ENCODE measurements at regions not wholly inside any gene's neighbourhood (a gene's known extent, or its start where the extent isn't known, plus 50 kb on each side); places are given as distances from the start of the nearest gene placed in this dataset.

GRCh38 chr14:106840258-106840657, 1313.9 kb downstream of the TMEM121 start:
- intact Hi-C loops (cut with micrococcal nuclease), result no loop called here
- ATAC-seq (ENCODE audit: low read depth), result no peak

GRCh38 chr14:106840991-106841390, 1314.6 kb downstream of the TMEM121 start:
- ChIA-PET POLR2A (interaction anchor here (1.1 to 1.3 kb wide), 2 partner anchors 32 to 34 kb away, joined by 3 read pairs; no protein-coding TSS in a partner anchor), CTCF (interaction anchor here (0.8 to 10.1 kb wide), 10 partner anchors 8 to 178 kb away, joined by 4 to 339 read pairs (median 8); no protein-coding TSS in a partner anchor)
- no peaks in the 10 kb centered on the region for H4K20me1 ChIP-seq (ENCODE audit: control insufficient read depth, insufficient read depth, low read length, poor library complexity, severe bottlenecking)
- peaks cover 31% of the 10 kb centered on the region for H3K4me1 Mint-ChIP-seq
- H3K79me2 ChIP-seq (ENCODE audit: control insufficient read depth, insufficient read depth, low read length), result peaks cover 23% of the 10 kb centered on the region
- no peak overlapping the region for H3K4me3 ChIP-seq (ENCODE audit: control extremely low read depth in 1 of 5, extremely low read depth in 1 of 5, insufficient read depth in 1 of 5, low read depth in 2 of 5, low read length in 4 of 5)
- no peak overlapping the region for H2AFZ ChIP-seq (ENCODE audit: insufficient read depth, low read depth, low read length, poor library complexity, severe bottlenecking)
- DNase-seq, result peak; percentile 38
- intact Hi-C loops (cut with micrococcal nuclease), result no loop called here
- no peaks in the 10 kb centered on the region for H3K27me3 Mint-ChIP-seq
- H3K9me3 Mint-ChIP-seq (ENCODE audit: insufficient read depth), result no peaks in the 10 kb centered on the region
- 91% methylated on average over 3 of the region's 4 CpGs for WGBS (ENCODE audit: insufficient coverage)
- H3K36me3 ChIP-seq (replicated peaks in 1 of 2; ENCODE audit: control extremely low read depth in 1 of 2, control insufficient read depth in 1 of 2, extremely low read depth in 1 of 2, insufficient read depth in 2 of 2, low read length in 1 of 2), result no peaks in the 10 kb centered on the region
- no peak overlapping the region for H3K27ac Mint-ChIP-seq
- no peak overlapping the region for H3K4me2 ChIP-seq (replicated peaks; ENCODE audit: low read depth, low read length, poor library complexity, severe bottlenecking)
- H3K27ac ChIP-seq (ENCODE audit: low read length in 2 of 2), result no peak overlapping the region
- no peak for TF ChIP-seq CTCF (IDR thresholded peaks at IDR 0.05)
- no peak for TF ChIP-seq EZH2 (IDR thresholded peaks at IDR 0.05; ENCODE audit: borderline replicate concordance, insufficient read depth, low read depth, low read length, poor library complexity, severe bottlenecking)
- peaks cover 18 to 27% of the 10 kb centered on the region in 2 donors for H3K4me1 ChIP-seq (ENCODE audit: control insufficient read depth in 2 of 2, insufficient read depth in 2 of 2, low read length in 2 of 2)
- no peaks in the 10 kb centered on the region for H3K27me3 ChIP-seq (replicated peaks in 1 of 4; ENCODE audit: control extremely low read depth in 1 of 4, control insufficient read depth in 3 of 4, insufficient read depth in 4 of 4, low read length in 3 of 4)
- H3K9ac ChIP-seq (ENCODE audit: low read length), result no peak overlapping the region
- no peak overlapping the region for H3K4me3 Mint-ChIP-seq
- ATAC-seq (ENCODE audit: low read depth), result no peak
- H3K9me3 ChIP-seq (ENCODE audit: control extremely low read depth in 1 of 3, control insufficient read depth in 2 of 3, insufficient read depth in 1 of 3, low read length in 2 of 3), result no peaks in the 10 kb centered on the region

More at GRCh38 chr14:106840258-106840657, 1313.9 kb downstream of the TMEM121 start:
- peak; percentile 57 for DNase-seq
- Histone ChIP-seq H3K36me3 (replicated peaks in 1 of 2; ENCODE audit: control extremely low read depth in 1 of 2, control insufficient read depth in 1 of 2, extremely low read depth in 1 of 2, insufficient read depth in 2 of 2, low read length in 1 of 2) (no peaks in the 10 kb centered on the region), H3K9ac (ENCODE audit: low read length) (no peak overlapping the region), H3K4me1 (ENCODE audit: control insufficient read depth in 2 of 2, insufficient read depth in 2 of 2, low read length in 2 of 2) (peaks cover 17 to 24% of the 10 kb centered on the region in 2 donors), H3K27me3 (replicated peaks in 1 of 4; ENCODE audit: control extremely low read depth in 1 of 4, control insufficient read depth in 3 of 4, insufficient read depth in 4 of 4, low read length in 3 of 4) (no peaks in the 10 kb centered on the region), H4K20me1 (ENCODE audit: control insufficient read depth, insufficient read depth, low read length, poor library complexity, severe bottlenecking) (no peaks in the 10 kb centered on the region), H3K4me2 (replicated peaks; ENCODE audit: low read depth, low read length, poor library complexity, severe bottlenecking) (no peak overlapping the region), H3K27ac (ENCODE audit: low read length in 2 of 2) (no peak overlapping the region), H3K4me3 (ENCODE audit: control extremely low read depth in 1 of 5, extremely low read depth in 1 of 5, insufficient read depth in 1 of 5, low read depth in 2 of 5, low read length in 4 of 5) (no peak overlapping the region), H3K79me2 (ENCODE audit: control insufficient read depth, insufficient read depth, low read length) (peaks cover 21% of the 10 kb centered on the region), H3K9me3 (ENCODE audit: control extremely low read depth in 1 of 3, control insufficient read depth in 2 of 3, insufficient read depth in 1 of 3, low read length in 2 of 3) (no peaks in the 10 kb centered on the region), H2AFZ (ENCODE audit: insufficient read depth, low read depth, low read length, poor library complexity, severe bottlenecking) (no peak overlapping the region)
- Mint-ChIP-seq H3K27me3 (no peaks in the 10 kb centered on the region), H3K27ac (peak overlapping the region; percentile 18), H3K4me1 (peaks cover 25% of the 10 kb centered on the region), H3K4me3 (no peak overlapping the region), H3K9me3 (ENCODE audit: insufficient read depth) (no peaks in the 10 kb centered on the region)
- ChIA-PET CTCF (interaction anchor here (1.1 to 10.1 kb wide), 11 partner anchors 9 to 178 kb away, joined by 4 to 339 read pairs (median 7); no protein-coding TSS in a partner anchor), POLR2A (interaction anchor here (1.1 to 1.3 kb wide), 2 partner anchors 33 to 35 kb away, joined by 3 read pairs; no protein-coding TSS in a partner anchor)
- TF ChIP-seq EZH2 (IDR thresholded peaks at IDR 0.05; ENCODE audit: borderline replicate concordance, insufficient read depth, low read depth, low read length, poor library complexity, severe bottlenecking), result no peak
- TF ChIP-seq CTCF (IDR thresholded peaks at IDR 0.05), result peak; percentile 32
- WGBS (ENCODE audit: insufficient coverage), result no CpG with 5 or more reads among the region's 2 CpGs
